Activated T-cell treated with anti-CD3 and anti-CD28 coated beads for 4 hours (primary cell): ENCODE measurements at regions not wholly inside any gene's neighbourhood (a gene's known extent, or its start where the extent isn't known, plus 50 kb on each side); places are given as distances from the start of the nearest gene placed in this dataset.
"Not testable (repeated sequence)": the region's sequence is repeated elsewhere in the genome, so short reads cannot be mapped to it uniquely, and the experiment has no call there.

ENCODE experiments used
- DNase-seq: peaks from one replicate; pipeline ENCODE4 v3.0.0-alpha.2; 2020

- not testable (repeated sequence) for DNase-seq
These were observed 603.7 kb downstream of the TMEM121 start for GRCh38 chr14:106129904-106130661.

GRCh38 chr14:106133126-106133525 is 606.7 kb downstream of the TMEM121 start:
- DNase-seq, result not testable (repeated sequence)

GRCh38 chr14:106134886-106135285 is 608.5 kb downstream of the TMEM121 start:
- no peak for DNase-seq

GRCh38 chr14:106141242-106142220 is 615.1 kb downstream of the TMEM121 start:
- no peak for DNase-seq

- DNase-seq, result not testable (repeated sequence)
These were observed 619.3 kb downstream of the TMEM121 start for GRCh38 chr14:106145731-106146130.

- DNase-seq, result peak; percentile 81
These were observed 627.1 kb downstream of the TMEM121 start for GRCh38 chr14:106153362-106153955.

GRCh38 chr14:106163316-106163715 is 636.9 kb downstream of the TMEM121 start:
- DNase-seq, result no peak

- DNase-seq, result not testable (repeated sequence)
These were observed 637.4 kb downstream of the TMEM121 start for GRCh38 chr14:106163812-106164211.

- DNase-seq, result no peak
These were observed 639.8 kb downstream of the TMEM121 start for GRCh38 chr14:106166232-106166631.

GRCh38 chr14:106166650-106167204 is 640.3 kb downstream of the TMEM121 start:
- DNase-seq, result no peak

GRCh38 chr14:106170163-106170658 is 643.8 kb downstream of the TMEM121 start:
- peak; percentile 40 for DNase-seq

- DNase-seq, result peak; percentile 33
These were observed 647.8 kb downstream of the TMEM121 start for GRCh38 chr14:106174206-106174605.

- DNase-seq, result not testable (repeated sequence)
These were observed 651.2 kb downstream of the TMEM121 start for GRCh38 chr14:106177266-106178246.

GRCh38 chr14:106179761-106180160 is 653.4 kb downstream of the TMEM121 start:
- no peak for DNase-seq

GRCh38 chr14:106184771-106185170 is 658.4 kb downstream of the TMEM121 start:
- DNase-seq, result peak; percentile 23

GRCh38 chr14:106185174-106185836 is 658.9 kb downstream of the TMEM121 start:
- DNase-seq, result not testable (repeated sequence)

GRCh38 chr14:106185837-106186233 is 659.5 kb downstream of the TMEM121 start:
- peak; percentile 59 for DNase-seq

- DNase-seq, result no peak
These were observed 660.8 kb downstream of the TMEM121 start for GRCh38 chr14:106187216-106187615.

- DNase-seq, result not testable (repeated sequence)
These were observed 666.3 kb downstream of the TMEM121 start for GRCh38 chr14:106192701-106193100.

- peak; percentile 48 for DNase-seq
These were observed 670.1 kb downstream of the TMEM121 start for GRCh38 chr14:106196459-106196858.

- DNase-seq, result not testable (repeated sequence)
These were observed 670.9 kb downstream of the TMEM121 start for GRCh38 chr14:106197264-106197663.
